SU-DHL-6 (cell line): ENCODE measurements at regions not wholly inside any gene's neighbourhood (a gene's known extent, or its start where the extent isn't known, plus 50 kb on each side); places are given as distances from the start of the nearest gene placed in this dataset.

Experiments
- H2AFZ ChIP-seq: fragments of 200-600 bp; sonication (generic); 2 replicates; pipeline ENCODE4 v1.6.1; 2014; ENCODE audit warnings: low read depth, mild to moderate bottlenecking, moderate library complexity, mixed read lengths, antibody characterized with exemption, low read length; ENCODE audit not compliant: severe bottlenecking
- H3F3A ChIP-seq: fragments of 200-600 bp; shearing (Covaris generic); 2 replicates; pipeline ENCODE4 v1.6.0; 2016; ENCODE audit warnings: antibody characterized with exemption, mild to moderate bottlenecking; ENCODE audit not compliant: insufficient read depth
- H3K27ac ChIP-seq: fragments of 200-600 bp; sonication (generic); 2 replicates; pipeline ENCODE4 v1.5.1; 2016; ENCODE audit warnings: low read depth, mild to moderate bottlenecking, low read length, moderate library complexity, mixed read lengths
- H3K27me3 ChIP-seq: fragments of 200-600 bp; sonication (generic), shearing (Covaris generic); 2 replicates; pipeline ENCODE4 v1.6.0; 2014; ENCODE audit warnings: mild to moderate bottlenecking, low read length
- H3K36me3 ChIP-seq: fragments of 200-600 bp; sonication (generic); 2 replicates; pipeline ENCODE4 v1.6.1; 2014; ENCODE audit warnings: mild to moderate bottlenecking, low read length, mixed read lengths
- H3K4me2 ChIP-seq: fragments of 300-600, 200-600 bp; shearing (Covaris generic), sonication (generic); 2 replicates; pipeline ENCODE4 v1.6.0; 2014; ENCODE audit warnings: low read length, low read depth, mild to moderate bottlenecking; ENCODE audit not compliant: poor library complexity, severe bottlenecking
- H3K4me3 ChIP-seq: fragments of 200-600 bp; sonication (generic); 2 replicates; pipeline ENCODE4 v1.5.1; 2014; ENCODE audit warnings: antibody characterized with exemption, low read length, mild to moderate bottlenecking, mixed read lengths; ENCODE audit not compliant: insufficient read depth, poor library complexity, severe bottlenecking
- H3K79me2 ChIP-seq: fragments of 200-600 bp; sonication (generic); 2 replicates; pipeline ENCODE4 v1.6.1; 2014; ENCODE audit warnings: mild to moderate bottlenecking, low read length, moderate library complexity; ENCODE audit not compliant: insufficient read depth
- H3K9ac ChIP-seq: fragments of 200-600 bp; sonication (generic); 2 replicates; pipeline ENCODE4 v1.7.0; 2014; ENCODE audit warnings: mild to moderate bottlenecking, low read length
- H3K9me2 ChIP-seq: fragments of 200-600 bp; sonication (generic); replicated peaks from 2 replicates; pipeline ENCODE4 v1.6.1; 2014; ENCODE audit warnings: low read length; ENCODE audit not compliant: insufficient read depth
- H3K9me3 ChIP-seq: fragments of 200-600 bp; sonication (generic); 2 replicates; pipeline ENCODE4 v1.6.1; 2014; ENCODE audit warnings: low read length, mixed read lengths; ENCODE audit not compliant: insufficient read depth
- H4K20me1 ChIP-seq: fragments of 200-600 bp; sonication (generic); 2 replicates; pipeline ENCODE4 v1.6.1; 2014; ENCODE audit warnings: low read depth, mild to moderate bottlenecking, antibody characterized with exemption, low read length, moderate library complexity, mixed read lengths
- EZH2phosphoT487 ChIP-seq: fragments of 200-600 bp; sonication (generic), shearing (Covaris generic); conservative IDR thresholded peaks from 2 replicates; pipeline ENCODE4 v1.6.1; 2018; ENCODE audit warnings: mild to moderate bottlenecking, antibody characterized with exemption, low read length, moderate library complexity, mixed read lengths
- TF ChIP-seq, protein P1 (sequence below): fragments of 200-600 bp; sonication (generic); IDR thresholded peaks from one replicate; pipeline ENCODE4 v1.5.1; 2017; ENCODE audit warnings: antibody characterized with exemption, mild to moderate bottlenecking, low read length, moderate library complexity; ENCODE audit not compliant: insufficient read depth, poor library complexity, severe bottlenecking

- H3K27me3 ChIP-seq, result no peaks in the 10 kb centered on the region
- H3K9me2 ChIP-seq, result no peaks in the 10 kb centered on the region
- no peak overlapping the region for H3K4me3 ChIP-seq
- H2AFZ ChIP-seq, result no peak overlapping the region
- no peaks in the 10 kb centered on the region for H4K20me1 ChIP-seq
- no peaks in the 10 kb centered on the region for H3K9me3 ChIP-seq
- H3F3A ChIP-seq, result no peaks in the 10 kb centered on the region
- H3K27ac ChIP-seq, result no peak overlapping the region
- H3K4me2 ChIP-seq, result no peak overlapping the region
- no peaks in the 10 kb centered on the region for H3K36me3 ChIP-seq
- H3K9ac ChIP-seq, result no peak overlapping the region
- no peaks in the 10 kb centered on the region for H3K79me2 ChIP-seq
- no peak for TF ChIP-seq EZH2phosphoT487
- TF ChIP-seq, protein P1, sequence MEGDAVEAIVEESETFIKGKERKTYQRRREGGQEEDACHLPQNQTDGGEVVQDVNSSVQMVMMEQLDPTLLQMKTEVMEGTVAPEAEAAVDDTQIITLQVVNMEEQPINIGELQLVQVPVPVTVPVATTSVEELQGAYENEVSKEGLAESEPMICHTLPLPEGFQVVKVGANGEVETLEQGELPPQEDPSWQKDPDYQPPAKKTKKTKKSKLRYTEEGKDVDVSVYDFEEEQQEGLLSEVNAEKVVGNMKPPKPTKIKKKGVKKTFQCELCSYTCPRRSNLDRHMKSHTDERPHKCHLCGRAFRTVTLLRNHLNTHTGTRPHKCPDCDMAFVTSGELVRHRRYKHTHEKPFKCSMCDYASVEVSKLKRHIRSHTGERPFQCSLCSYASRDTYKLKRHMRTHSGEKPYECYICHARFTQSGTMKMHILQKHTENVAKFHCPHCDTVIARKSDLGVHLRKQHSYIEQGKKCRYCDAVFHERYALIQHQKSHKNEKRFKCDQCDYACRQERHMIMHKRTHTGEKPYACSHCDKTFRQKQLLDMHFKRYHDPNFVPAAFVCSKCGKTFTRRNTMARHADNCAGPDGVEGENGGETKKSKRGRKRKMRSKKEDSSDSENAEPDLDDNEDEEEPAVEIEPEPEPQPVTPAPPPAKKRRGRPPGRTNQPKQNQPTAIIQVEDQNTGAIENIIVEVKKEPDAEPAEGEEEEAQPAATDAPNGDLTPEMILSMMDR, result no peak
Observed at GRCh38 chr10:78335371-78335690, 301.7 kb downstream of the RPS24 start.

GRCh38 chr10:78335691-78336401, 302.2 kb downstream of the RPS24 start:
- H3K9ac ChIP-seq, result no peak overlapping the region
- no peak overlapping the region for H3K4me3 ChIP-seq
- H3K4me2 ChIP-seq, result no peak overlapping the region
- H3K27me3 ChIP-seq, result no peaks in the 10 kb centered on the region
- TF ChIP-seq EZH2phosphoT487, result no peak
- TF ChIP-seq, protein P1, result no peak
- H3K79me2 ChIP-seq, result no peaks in the 10 kb centered on the region
- no peaks in the 10 kb centered on the region for H3K9me2 ChIP-seq
- no peaks in the 10 kb centered on the region for H3F3A ChIP-seq
- H3K27ac ChIP-seq, result no peak overlapping the region
- no peaks in the 10 kb centered on the region for H3K36me3 ChIP-seq
- no peak overlapping the region for H2AFZ ChIP-seq
- no peaks in the 10 kb centered on the region for H3K9me3 ChIP-seq
- H4K20me1 ChIP-seq, result no peaks in the 10 kb centered on the region

DNA sequence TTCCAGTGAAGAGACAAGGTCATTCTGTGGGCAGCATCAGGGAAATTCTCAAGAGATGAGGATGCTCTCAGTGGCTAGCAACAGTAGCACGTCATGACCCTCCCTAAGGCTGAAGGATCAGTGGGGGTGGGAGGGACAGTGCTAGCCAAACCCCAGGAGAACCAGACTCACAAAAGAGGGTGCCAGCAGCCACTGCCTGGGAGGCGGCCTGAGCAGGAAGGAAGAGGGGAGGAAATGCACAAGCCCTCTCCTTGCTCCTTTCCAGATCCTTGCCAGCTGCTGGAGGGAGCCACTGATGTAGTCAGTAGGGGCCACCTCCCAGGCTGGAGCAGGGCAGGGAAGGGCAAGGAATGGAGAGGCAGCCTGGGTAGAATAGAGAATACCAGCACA, 302.7 kb downstream of the RPS24 start:
- Histone ChIP-seq H3K4me2 (no peak overlapping the region), H4K20me1 (no peaks in the 10 kb centered on the region), H2AFZ (no peak overlapping the region), H3F3A (no peaks in the 10 kb centered on the region), H3K36me3 (no peaks in the 10 kb centered on the region), H3K9me3 (no peaks in the 10 kb centered on the region), H3K27me3 (no peaks in the 10 kb centered on the region), H3K27ac (no peak overlapping the region), H3K9ac (no peak overlapping the region), H3K79me2 (no peaks in the 10 kb centered on the region), H3K9me2 (no peaks in the 10 kb centered on the region), H3K4me3 (no peak overlapping the region)
- TF ChIP-seq, protein P1, result no peak
- TF ChIP-seq EZH2phosphoT487, result no peak
